ENCODE measurements at regions not wholly inside any gene's neighbourhood (a gene's known extent, or its start where the extent isn't known, plus 50 kb on each side); places are given as distances from the start of the nearest gene placed in this dataset.

- no peak for DNase-seq (ENCODE audit: low read depth in 2 of 2)
These were observed 227.9 kb downstream of the SPATA31D1 start for GRCh38 chr9:82216435-82216834.

- DNase-seq (ENCODE audit: low read depth in 2 of 2), result no peak
These were observed 234.9 kb downstream of the SPATA31D1 start for GRCh38 chr9:82223442-82223841.

GRCh38 chr9:82231411-82231810 lies 242.8 kb downstream of the SPATA31D1 start:
- DNase-seq (ENCODE audit: low read depth in 2 of 2), result no peak

- no peak for DNase-seq (ENCODE audit: low read depth in 2 of 2)
These were observed 245.8 kb downstream of the SPATA31D1 start for GRCh38 chr9:82234160-82234943.

GRCh38 chr9:82242285-82242963 lies 253.9 kb downstream of the SPATA31D1 start:
- no peak for DNase-seq (ENCODE audit: low read depth in 2 of 2)

- no peak for DNase-seq (ENCODE audit: low read depth in 2 of 2)
These were observed 258.7 kb downstream of the SPATA31D1 start for GRCh38 chr9:82247318-82247717.

GRCh38 chr9:82252116-82252515 lies 263.5 kb downstream of the SPATA31D1 start:
- no peak for DNase-seq (ENCODE audit: low read depth in 2 of 2)

- peak; percentile 37 to 38 for DNase-seq (ENCODE audit: low read depth in 2 of 2)
These were observed 266.2 kb downstream of the SPATA31D1 start for GRCh38 chr9:82254646-82255367.

- no peak for DNase-seq (ENCODE audit: low read depth in 2 of 2)
These were observed 267.1 kb downstream of the SPATA31D1 start for GRCh38 chr9:82255481-82256176.

GRCh38 chr9:82260691-82261090 lies 272.1 kb downstream of the SPATA31D1 start:
- DNase-seq (ENCODE audit: low read depth in 2 of 2), result no peak

GRCh38 chr9:82263619-82264018 lies 275.0 kb downstream of the SPATA31D1 start:
- no peak for DNase-seq (ENCODE audit: low read depth in 2 of 2)

GRCh38 chr9:82271106-82271561 lies 282.6 kb downstream of the SPATA31D1 start:
- DNase-seq (ENCODE audit: low read depth in 2 of 2), result peak; percentile 96 to 97

GRCh38 chr9:82273121-82273520 lies 284.5 kb downstream of the SPATA31D1 start:
- DNase-seq (ENCODE audit: low read depth in 2 of 2), result no peak

- no peak for DNase-seq (ENCODE audit: low read depth in 2 of 2)
These were observed 286.8 kb downstream of the SPATA31D1 start for GRCh38 chr9:82275258-82275927.

GRCh38 chr9:82281066-82281465 lies 292.5 kb downstream of the SPATA31D1 start:
- no peak for DNase-seq (ENCODE audit: low read depth in 2 of 2)

GRCh38 chr9:82284758-82285157 lies 296.2 kb downstream of the SPATA31D1 start:
- DNase-seq (ENCODE audit: low read depth in 2 of 2), result no peak

GRCh38 chr9:82295181-82295580 lies 306.6 kb downstream of the SPATA31D1 start:
- no peak for DNase-seq (ENCODE audit: low read depth in 2 of 2)

- no peak for DNase-seq (ENCODE audit: low read depth in 2 of 2)
These were observed 311.3 kb downstream of the SPATA31D1 start for GRCh38 chr9:82299870-82300269.

- DNase-seq (ENCODE audit: low read depth in 2 of 2), result no peak
These were observed 314.5 kb downstream of the SPATA31D1 start for GRCh38 chr9:82302968-82303655.

- no peak for DNase-seq (ENCODE audit: low read depth in 2 of 2)
These were observed 320.3 kb downstream of the SPATA31D1 start for GRCh38 chr9:82308836-82309235.

GRCh38 chr9:82313697-82314096 lies 325.1 kb downstream of the SPATA31D1 start:
- DNase-seq (ENCODE audit: low read depth in 2 of 2), result no peak

Measured in fibroblast of skin of left quadriceps (primary cell).